DND-41 (cell line): ENCODE measurements at regions not wholly inside any gene's neighbourhood (a gene's known extent, or its start where the extent isn't known, plus 50 kb on each side); places are given as distances from the start of the nearest gene placed in this dataset.
"Not testable (repeated sequence)": the region's sequence is repeated elsewhere in the genome, so short reads cannot be mapped to it uniquely, and the experiment has no call there.

Experiments used
- ATAC-seq: fragments of 200-7000 bp; cut with Tn5 transposase; 3 replicates; pipeline ENCODE4 v1.9.1; 2021; ENCODE audit warnings: low read depth; ENCODE audit not compliant: insufficient read depth
- DNase-seq: peaks from one replicate; pipeline ENCODE4 v3.0.0-alpha.2; 2020
- H2AFZ ChIP-seq: 2 replicates; pipeline ENCODE4 v1.6.0; 2012; ENCODE audit warnings: low read depth, low read length
- H3K27ac ChIP-seq: 2 replicates; pipeline ENCODE4 v1.5.1; 2012; ENCODE audit warnings: low read length, inconsistent platforms
- H3K27me3 ChIP-seq: fragments of 200-600 bp; sonication (generic); 2 replicates; pipeline ENCODE4 v1.6.0; 2012; ENCODE audit warnings: low read length, mild to moderate bottlenecking, inconsistent platforms; ENCODE audit not compliant: insufficient read depth, poor library complexity
- H3K36me3 ChIP-seq: 2 replicates; pipeline ENCODE4 v1.5.1; 2012; ENCODE audit warnings: low read length, inconsistent platforms; ENCODE audit not compliant: insufficient read depth
- H3K4me1 ChIP-seq: 2 replicates; pipeline ENCODE4 v1.5.1; 2012; ENCODE audit warnings: mild to moderate bottlenecking, low read length; ENCODE audit not compliant: insufficient read depth
- H3K4me2 ChIP-seq: 2 replicates; pipeline ENCODE4 v1.6.0; 2012; ENCODE audit warnings: mild to moderate bottlenecking, moderate library complexity, low read length, inconsistent platforms; ENCODE audit not compliant: insufficient read depth
- H3K4me3 ChIP-seq, 2 experiments: fragments of 200-600 bp in 1 of 2; shearing (Covaris generic) in 1 of 2; 2 replicates each; pipeline ENCODE4 v1.5.1; 2012 to 2016; ENCODE audit warnings: inconsistent platforms in 2 of 2, low read length in 2 of 2, mild to moderate bottlenecking in 2 of 2, low read depth in 1 of 2, moderate library complexity in 1 of 2
- H3K79me2 ChIP-seq: 2 replicates; pipeline ENCODE4 v1.6.0; 2012; ENCODE audit warnings: low read length, inconsistent platforms; ENCODE audit not compliant: insufficient read depth
- H3K9ac ChIP-seq: 2 replicates; pipeline ENCODE4 v1.6.0; 2012; ENCODE audit warnings: low read depth, mild to moderate bottlenecking, inconsistent platforms, low read length, moderate library complexity
- H3K9me3 ChIP-seq: 2 replicates; pipeline ENCODE4 v1.5.1; 2012; ENCODE audit warnings: low read length, moderate library complexity, mild to moderate bottlenecking, inconsistent platforms; ENCODE audit not compliant: insufficient read depth, severe bottlenecking
- H4K20me1 ChIP-seq: 2 replicates; pipeline ENCODE4 v1.6.0; 2012; ENCODE audit warnings: low read length; ENCODE audit not compliant: insufficient read depth
- EZH2 ChIP-seq: IDR thresholded peaks from 3 replicates; pipeline ENCODE4 v1.6.1; 2012; ENCODE audit warnings: borderline replicate concordance, low read depth, mild to moderate bottlenecking, moderate library complexity, low read length, inconsistent platforms; ENCODE audit not compliant: severe bottlenecking
- TF ChIP-seq, protein P1 (sequence below): IDR thresholded peaks from 2 replicates; pipeline ENCODE4 v1.5.1; 2012; ENCODE audit warnings: borderline replicate concordance, low read length, moderate library complexity, mild to moderate bottlenecking; ENCODE audit not compliant: poor library complexity, severe bottlenecking; ENCODE audit errors: extremely low read depth

DNA sequence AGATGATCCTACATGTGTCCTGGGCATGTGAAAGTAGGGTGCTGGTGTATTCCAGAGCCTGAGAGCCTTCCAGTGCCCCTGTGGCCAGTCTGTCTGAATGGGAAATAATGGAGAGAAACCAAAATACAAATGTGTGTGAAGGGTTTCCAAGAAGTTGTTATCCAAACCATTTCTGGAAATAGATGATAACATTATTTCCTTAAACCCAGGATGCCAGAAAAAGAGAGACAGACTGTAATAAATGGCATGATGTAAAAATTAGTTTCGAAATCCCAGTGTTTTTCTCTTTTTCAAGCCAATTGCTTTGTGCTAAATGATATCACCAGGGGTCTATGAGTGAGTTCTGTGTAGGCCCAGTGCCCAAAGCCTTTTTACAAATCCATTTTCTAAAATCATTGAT, 175.3 kb downstream of the PHLDA1 start:
- Histone ChIP-seq H3K4me1 (no peaks in the 10 kb centered on the region), H3K4me2 (no peak overlapping the region), H4K20me1 (no peaks in the 10 kb centered on the region), H3K9me3 (no peaks in the 10 kb centered on the region), H3K9ac (no peak overlapping the region), H3K79me2 (no peaks in the 10 kb centered on the region), H3K27ac (no peak overlapping the region), H3K36me3 (no peaks in the 10 kb centered on the region), H3K4me3 (no peak overlapping the region), H2AFZ (no peak overlapping the region), H3K27me3 (no peaks in the 10 kb centered on the region)
- ATAC-seq = no peak
- no peak for TF ChIP-seq EZH2
- no peak for DNase-seq

DNA sequence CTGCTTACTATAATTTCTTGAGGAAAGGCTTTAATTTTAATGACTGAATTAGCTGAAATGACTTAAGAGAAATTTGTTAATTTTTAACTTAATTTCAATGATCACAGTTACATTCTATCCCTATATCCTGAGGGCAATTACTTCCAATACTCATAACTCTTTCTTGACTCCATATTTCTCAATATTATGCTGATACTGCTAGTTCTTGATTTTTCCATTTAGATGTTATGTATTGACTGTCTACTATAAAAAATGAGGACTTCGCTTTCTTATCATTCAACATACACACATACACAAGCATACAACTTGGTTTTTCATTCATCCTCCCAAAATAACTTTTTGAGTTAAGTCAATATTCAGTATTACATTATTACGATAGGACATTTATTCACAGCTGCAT, 176.2 kb downstream of the PHLDA1 start:
- DNase-seq = no peak
- Histone ChIP-seq H2AFZ (no peak overlapping the region), H4K20me1 (no peaks in the 10 kb centered on the region), H3K4me1 (no peaks in the 10 kb centered on the region), H3K79me2 (no peaks in the 10 kb centered on the region), H3K9me3 (no peaks in the 10 kb centered on the region), H3K27me3 (no peaks in the 10 kb centered on the region), H3K36me3 (no peaks in the 10 kb centered on the region), H3K4me2 (no peak overlapping the region), H3K4me3 (no peak overlapping the region), H3K27ac (no peak overlapping the region), H3K9ac (no peak overlapping the region)
- no peak for TF ChIP-seq EZH2
- TF ChIP-seq, protein P1, sequence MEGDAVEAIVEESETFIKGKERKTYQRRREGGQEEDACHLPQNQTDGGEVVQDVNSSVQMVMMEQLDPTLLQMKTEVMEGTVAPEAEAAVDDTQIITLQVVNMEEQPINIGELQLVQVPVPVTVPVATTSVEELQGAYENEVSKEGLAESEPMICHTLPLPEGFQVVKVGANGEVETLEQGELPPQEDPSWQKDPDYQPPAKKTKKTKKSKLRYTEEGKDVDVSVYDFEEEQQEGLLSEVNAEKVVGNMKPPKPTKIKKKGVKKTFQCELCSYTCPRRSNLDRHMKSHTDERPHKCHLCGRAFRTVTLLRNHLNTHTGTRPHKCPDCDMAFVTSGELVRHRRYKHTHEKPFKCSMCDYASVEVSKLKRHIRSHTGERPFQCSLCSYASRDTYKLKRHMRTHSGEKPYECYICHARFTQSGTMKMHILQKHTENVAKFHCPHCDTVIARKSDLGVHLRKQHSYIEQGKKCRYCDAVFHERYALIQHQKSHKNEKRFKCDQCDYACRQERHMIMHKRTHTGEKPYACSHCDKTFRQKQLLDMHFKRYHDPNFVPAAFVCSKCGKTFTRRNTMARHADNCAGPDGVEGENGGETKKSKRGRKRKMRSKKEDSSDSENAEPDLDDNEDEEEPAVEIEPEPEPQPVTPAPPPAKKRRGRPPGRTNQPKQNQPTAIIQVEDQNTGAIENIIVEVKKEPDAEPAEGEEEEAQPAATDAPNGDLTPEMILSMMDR = no peak
- ATAC-seq = no peak

- no peak overlapping the region for H3K27ac ChIP-seq
- H3K27me3 ChIP-seq = no peaks in the 10 kb centered on the region
- ATAC-seq (no peak), DNase-seq (no peak)
- H3K9ac ChIP-seq = no peak overlapping the region
- no peak overlapping the region for H3K4me2 ChIP-seq
- no peaks in the 10 kb centered on the region for H3K4me1 ChIP-seq
- no peaks in the 10 kb centered on the region for H3K9me3 ChIP-seq
- no peak for TF ChIP-seq EZH2
- TF ChIP-seq, protein P1 = no peak
- H4K20me1 ChIP-seq = no peaks in the 10 kb centered on the region
- no peaks in the 10 kb centered on the region for H3K79me2 ChIP-seq
- no peak overlapping the region for H2AFZ ChIP-seq
- no peaks in the 10 kb centered on the region for H3K36me3 ChIP-seq
- no peak overlapping the region for H3K4me3 ChIP-seq
These were observed 176.8 kb downstream of the PHLDA1 start for GRCh38 chr12:75854681-75855309.

DNA sequence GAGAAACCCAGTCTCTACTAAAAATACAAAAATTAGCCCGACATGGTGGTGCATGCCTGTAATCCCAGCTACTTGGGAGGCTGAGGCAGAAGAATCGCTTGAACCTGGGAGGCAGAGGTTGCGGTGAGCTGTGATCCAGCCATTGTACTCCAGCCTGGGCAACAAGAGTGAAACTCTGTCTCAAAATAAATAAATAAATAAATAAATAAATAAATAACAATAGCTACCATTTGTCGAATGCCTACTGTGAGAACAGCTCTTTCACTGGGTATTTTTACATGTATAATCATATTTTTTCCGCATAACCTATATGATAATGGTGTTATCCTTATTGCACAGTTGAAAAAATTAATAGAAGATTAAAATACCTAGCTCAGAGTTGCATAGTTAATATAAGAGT, 177.4 kb downstream of the PHLDA1 start:
- H3K4me2 ChIP-seq, H4K20me1 ChIP-seq, H3K4me1 ChIP-seq, ATAC-seq, H3K4me3 ChIP-seq, H3K27ac ChIP-seq, H3K79me2 ChIP-seq, DNase-seq, H3K9ac ChIP-seq, H3K27me3 ChIP-seq, H3K9me3 ChIP-seq, H3K36me3 ChIP-seq, H2AFZ ChIP-seq: not testable (repeated sequence)
